H1 (cell line): ENCODE measurements at regions not wholly inside any gene's neighbourhood (a gene's known extent, or its start where the extent isn't known, plus 50 kb on each side); places are given as distances from the start of the nearest gene placed in this dataset.

Source experiments
- EZH2 ChIP-seq: fragments of 200-600 bp; sonication (generic); IDR thresholded peaks from 2 replicates; pipeline ENCODE4 v1.7.1; 2012; ENCODE audit warnings: low read depth, mild to moderate bottlenecking, moderate library complexity, low read length, inconsistent platforms; ENCODE audit not compliant: severe bottlenecking
- TF ChIP-seq, protein P1 (sequence below), 3 experiments: IDR thresholded peaks; 1 replicate in 2 of 3; 2 replicates in 1 of 3; pipeline versions ENCODE4 v1.5.1 to v1.6.1; 2011; ENCODE audit warnings: low read length in 3 of 3, mild to moderate bottlenecking in 3 of 3, inconsistent platforms in 2 of 3, low read depth in 1 of 3, moderate library complexity in 1 of 3; ENCODE audit not compliant: insufficient read depth in 1 of 3; ENCODE audit errors: control extremely low read depth in 1 of 3
- TF ChIP-seq, protein P2 (sequence below): IDR thresholded peaks from 2 replicates; pipeline ENCODE4 v1.6.1; 2012; ENCODE audit warnings: inconsistent platforms

- TF ChIP-seq, protein P1, sequence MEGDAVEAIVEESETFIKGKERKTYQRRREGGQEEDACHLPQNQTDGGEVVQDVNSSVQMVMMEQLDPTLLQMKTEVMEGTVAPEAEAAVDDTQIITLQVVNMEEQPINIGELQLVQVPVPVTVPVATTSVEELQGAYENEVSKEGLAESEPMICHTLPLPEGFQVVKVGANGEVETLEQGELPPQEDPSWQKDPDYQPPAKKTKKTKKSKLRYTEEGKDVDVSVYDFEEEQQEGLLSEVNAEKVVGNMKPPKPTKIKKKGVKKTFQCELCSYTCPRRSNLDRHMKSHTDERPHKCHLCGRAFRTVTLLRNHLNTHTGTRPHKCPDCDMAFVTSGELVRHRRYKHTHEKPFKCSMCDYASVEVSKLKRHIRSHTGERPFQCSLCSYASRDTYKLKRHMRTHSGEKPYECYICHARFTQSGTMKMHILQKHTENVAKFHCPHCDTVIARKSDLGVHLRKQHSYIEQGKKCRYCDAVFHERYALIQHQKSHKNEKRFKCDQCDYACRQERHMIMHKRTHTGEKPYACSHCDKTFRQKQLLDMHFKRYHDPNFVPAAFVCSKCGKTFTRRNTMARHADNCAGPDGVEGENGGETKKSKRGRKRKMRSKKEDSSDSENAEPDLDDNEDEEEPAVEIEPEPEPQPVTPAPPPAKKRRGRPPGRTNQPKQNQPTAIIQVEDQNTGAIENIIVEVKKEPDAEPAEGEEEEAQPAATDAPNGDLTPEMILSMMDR (IDR thresholded peaks at IDR 0.05; ENCODE audit: control extremely low read depth in 1 of 3, insufficient read depth in 1 of 3, low read depth in 1 of 3, low read length in 3 of 3): no peak
- TF ChIP-seq EZH2: no peak
- TF ChIP-seq, protein P2, sequence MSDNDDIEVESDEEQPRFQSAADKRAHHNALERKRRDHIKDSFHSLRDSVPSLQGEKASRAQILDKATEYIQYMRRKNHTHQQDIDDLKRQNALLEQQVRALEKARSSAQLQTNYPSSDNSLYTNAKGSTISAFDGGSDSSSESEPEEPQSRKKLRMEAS: no peak
Observed at GRCh38 chr9:118928722-118929121, 440.5 kb downstream of the BRINP1 start.
